Astrocyte of the spinal cord (primary cell): ENCODE measurements at regions not wholly inside any gene's neighbourhood (a gene's known extent, or its start where the extent isn't known, plus 50 kb on each side); places are given as distances from the start of the nearest gene placed in this dataset.
"Not testable (repeated sequence)": the region's sequence is repeated elsewhere in the genome, so short reads cannot be mapped to it uniquely, and the experiment has no call there.

Source experiments
- DNase-seq: peaks from one replicate; pipeline ENCODE4 v3.0.0; 2011; ENCODE audit warnings: low read depth, low spot score
- H3K4me3 ChIP-seq: 2 replicates; pipeline ENCODE4 v1.5.1; 2011; ENCODE audit warnings: low read depth, mild to moderate bottlenecking, low read length, moderate library complexity
- in situ Hi-C: cut with HindIII; loops from 2 replicates; pipeline ENCODE4 v1.10.0; 2017; ENCODE audit warnings: low sequenced_read_pairs
- TF ChIP-seq, protein P1 (sequence below): IDR thresholded peaks from 2 replicates; pipeline ENCODE4 v1.5.1; 2012; ENCODE audit warnings: low read depth, mild to moderate bottlenecking, low read length, inconsistent platforms

DNA sequence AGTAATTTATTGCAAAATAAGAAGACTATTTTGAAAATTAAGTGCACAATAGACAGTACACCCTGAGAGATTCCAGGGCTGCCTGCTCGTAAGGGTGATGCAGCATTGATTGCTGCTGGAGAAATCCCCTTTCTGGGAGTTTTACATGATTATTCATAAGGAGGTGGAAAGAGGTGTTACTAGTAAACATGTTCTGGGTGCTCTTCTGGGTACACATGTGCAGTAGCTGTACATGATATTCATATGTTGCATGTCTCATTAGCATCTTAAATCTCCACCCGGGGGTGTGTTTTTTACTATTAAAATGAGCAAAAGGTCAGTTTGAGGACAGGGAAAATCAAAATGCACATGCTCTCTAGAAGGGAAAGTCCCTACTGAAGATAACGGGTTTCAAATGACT, 264.8 kb downstream of the CDK5RAP2 start:
- TF ChIP-seq, protein P1, sequence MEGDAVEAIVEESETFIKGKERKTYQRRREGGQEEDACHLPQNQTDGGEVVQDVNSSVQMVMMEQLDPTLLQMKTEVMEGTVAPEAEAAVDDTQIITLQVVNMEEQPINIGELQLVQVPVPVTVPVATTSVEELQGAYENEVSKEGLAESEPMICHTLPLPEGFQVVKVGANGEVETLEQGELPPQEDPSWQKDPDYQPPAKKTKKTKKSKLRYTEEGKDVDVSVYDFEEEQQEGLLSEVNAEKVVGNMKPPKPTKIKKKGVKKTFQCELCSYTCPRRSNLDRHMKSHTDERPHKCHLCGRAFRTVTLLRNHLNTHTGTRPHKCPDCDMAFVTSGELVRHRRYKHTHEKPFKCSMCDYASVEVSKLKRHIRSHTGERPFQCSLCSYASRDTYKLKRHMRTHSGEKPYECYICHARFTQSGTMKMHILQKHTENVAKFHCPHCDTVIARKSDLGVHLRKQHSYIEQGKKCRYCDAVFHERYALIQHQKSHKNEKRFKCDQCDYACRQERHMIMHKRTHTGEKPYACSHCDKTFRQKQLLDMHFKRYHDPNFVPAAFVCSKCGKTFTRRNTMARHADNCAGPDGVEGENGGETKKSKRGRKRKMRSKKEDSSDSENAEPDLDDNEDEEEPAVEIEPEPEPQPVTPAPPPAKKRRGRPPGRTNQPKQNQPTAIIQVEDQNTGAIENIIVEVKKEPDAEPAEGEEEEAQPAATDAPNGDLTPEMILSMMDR, result no peak
- H3K4me3 ChIP-seq, result no peak overlapping the region
- no peak for DNase-seq
- in situ Hi-C loops, result no loop called here

DNA sequence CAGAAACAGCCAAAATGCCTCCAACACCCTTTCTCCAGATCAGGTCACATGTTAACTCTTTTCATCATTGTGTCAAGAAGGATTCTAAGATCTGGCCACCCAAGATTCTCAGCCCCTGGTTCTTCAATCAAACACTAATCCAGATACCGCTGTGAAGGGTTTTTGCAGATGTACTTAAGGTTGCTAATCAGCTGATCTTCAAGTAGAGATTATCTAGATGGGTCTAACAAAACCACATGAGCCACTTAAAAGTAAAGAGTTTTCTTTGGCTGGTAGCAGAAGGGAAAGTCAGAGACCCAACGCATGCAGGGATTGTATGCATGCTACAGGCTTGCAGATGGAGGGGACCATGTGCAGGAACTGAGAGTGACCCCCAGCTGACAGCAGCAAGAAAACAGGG, 267.9 kb downstream of the CDK5RAP2 start:
- DNase-seq, result no peak
- no peak overlapping the region for H3K4me3 ChIP-seq
- in situ Hi-C loops, result no loop called here
- TF ChIP-seq, protein P1, result no peak

DNA sequence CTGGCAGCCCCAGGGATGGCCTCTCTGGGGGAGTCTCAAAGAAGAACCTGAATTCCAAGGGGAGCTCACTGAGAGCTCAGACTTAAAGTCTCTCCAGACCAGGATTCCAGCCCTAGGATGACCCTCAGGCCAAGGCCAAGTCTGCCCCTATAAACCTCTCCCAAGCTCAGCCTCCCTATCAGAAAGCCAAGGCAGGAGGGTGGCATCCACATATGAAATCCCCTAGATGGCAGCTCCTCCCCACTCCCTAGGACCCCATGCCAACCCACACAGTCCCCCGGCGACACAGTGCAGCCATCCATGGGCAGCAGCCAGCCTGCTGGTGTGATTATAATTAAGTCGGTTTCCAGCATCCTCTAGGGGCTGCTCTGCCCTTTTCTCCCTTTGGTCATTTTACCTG, 269.9 kb downstream of the CDK5RAP2 start:
- in situ Hi-C loops, result no loop called here
- no peak overlapping the region for H3K4me3 ChIP-seq
- TF ChIP-seq, protein P1, result no peak
- DNase-seq, result no peak

DNA sequence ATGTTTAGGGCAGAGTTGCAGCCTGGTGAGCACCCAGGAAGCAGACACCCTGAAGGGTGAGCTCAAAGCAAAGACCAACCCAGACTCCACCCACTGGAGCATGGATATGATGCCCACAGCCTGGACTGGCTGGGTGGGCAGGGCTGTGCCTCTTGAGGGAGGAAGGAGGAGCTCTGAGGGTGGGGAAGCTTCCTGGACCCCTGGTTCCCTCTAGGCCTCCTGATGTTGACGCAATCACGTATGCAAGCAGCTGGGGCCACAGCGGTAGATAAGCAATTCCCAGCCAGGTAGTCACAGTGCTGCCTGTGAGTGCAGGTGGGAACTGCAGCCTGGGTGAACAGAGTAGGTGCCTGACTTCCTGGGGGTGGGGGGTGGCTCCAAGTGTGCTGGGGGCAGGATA, 271.5 kb downstream of the CDK5RAP2 start:
- TF ChIP-seq, protein P1, result no peak

DNA sequence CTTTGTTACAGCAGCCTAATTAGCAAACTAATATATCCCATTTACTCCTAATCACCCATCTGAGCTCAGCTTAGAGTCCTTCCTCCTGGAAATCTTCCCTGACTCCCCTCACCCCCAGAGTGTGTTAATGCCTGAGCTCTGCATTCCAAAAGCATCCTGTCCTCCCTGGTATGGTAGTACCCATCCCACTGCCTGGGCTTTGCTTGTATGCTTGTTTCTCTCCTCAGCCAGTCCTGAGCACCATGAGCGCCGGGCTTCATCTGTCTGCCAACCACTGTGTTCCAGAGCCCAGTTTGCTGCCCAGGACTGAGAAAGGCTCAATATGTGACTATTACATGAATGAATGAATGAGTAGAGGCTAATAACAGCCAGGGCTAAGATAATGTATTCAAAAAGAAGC, 272.4 kb downstream of the CDK5RAP2 start:
- in situ Hi-C loops, result no loop called here
- H3K4me3 ChIP-seq, result no peak overlapping the region
- TF ChIP-seq, protein P1, result no peak
- DNase-seq, result no peak

More for the DNA sequence above, 271.5 kb downstream of the CDK5RAP2 start:
- in situ Hi-C loops, result no loop called here
- no peak for DNase-seq
- H3K4me3 ChIP-seq, result no peak overlapping the region

DNA sequence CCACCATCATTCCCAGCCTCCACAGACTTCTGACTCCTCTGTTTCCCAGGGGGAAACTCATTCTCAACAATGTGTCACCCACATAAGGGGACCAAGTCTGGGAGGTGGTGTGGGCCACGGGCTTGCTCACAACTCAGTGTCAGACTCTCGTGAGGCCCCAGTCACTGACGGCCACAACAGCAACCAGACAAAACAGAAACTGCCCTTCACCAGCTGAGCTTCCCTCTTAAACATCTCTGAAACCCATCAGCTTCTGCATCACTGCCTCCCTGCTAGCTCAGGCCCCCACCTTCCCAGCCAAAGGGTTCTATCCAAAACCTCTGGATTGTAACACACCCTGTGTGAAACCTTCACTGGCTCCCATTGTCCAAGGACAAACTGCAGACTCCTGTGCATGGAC, 273.4 kb downstream of the CDK5RAP2 start:
- DNase-seq, result no peak
- TF ChIP-seq, protein P1, result no peak
- no peak overlapping the region for H3K4me3 ChIP-seq
- in situ Hi-C loops, result no loop called here

DNA sequence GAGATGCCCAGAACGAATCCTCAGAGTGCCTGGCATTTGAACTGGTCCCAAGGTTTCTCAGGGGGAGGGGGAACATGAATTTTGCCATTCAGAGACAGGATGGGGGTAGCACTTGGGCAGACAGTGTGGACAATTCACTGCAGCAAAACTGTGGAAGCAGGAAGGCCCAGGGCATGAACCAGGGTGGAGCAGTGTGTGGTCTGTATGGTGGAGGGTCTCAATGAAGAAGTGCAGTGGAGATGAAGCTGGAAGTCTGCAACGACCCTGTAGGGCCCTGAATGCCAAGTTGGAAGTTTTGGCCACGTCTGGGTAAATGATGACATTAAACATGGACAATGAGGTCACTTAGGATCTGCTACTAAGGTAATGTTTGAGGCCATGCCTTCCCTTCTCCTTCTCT, 273.9 kb downstream of the CDK5RAP2 start:
- no peak overlapping the region for H3K4me3 ChIP-seq
- TF ChIP-seq, protein P1, result no peak
- DNase-seq, result no peak
- in situ Hi-C loops, result no loop called here

DNA sequence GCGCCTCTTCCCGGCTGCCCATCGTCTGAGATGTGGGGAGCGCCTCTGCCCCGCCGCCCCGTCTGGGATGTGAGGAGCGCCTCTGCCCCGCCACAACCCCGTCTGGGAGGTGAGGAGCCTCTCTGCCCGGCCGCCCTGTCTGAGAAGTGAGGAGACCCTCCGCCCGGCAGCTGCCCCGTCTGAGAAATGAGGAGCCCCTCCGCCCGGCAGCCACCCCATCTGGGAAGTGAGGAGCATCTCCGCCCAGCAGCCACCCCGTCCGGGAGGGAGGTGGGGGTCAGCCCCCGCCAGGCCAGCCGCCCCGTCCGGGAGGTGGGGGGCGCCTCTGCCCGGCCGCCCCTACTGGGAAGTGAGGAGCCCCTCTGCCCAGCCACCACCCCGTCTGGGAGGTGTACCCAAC, 275.1 kb downstream of the CDK5RAP2 start:
- H3K4me3 ChIP-seq, DNase-seq, in situ Hi-C loops: not testable (repeated sequence)
